ENCODE measurements at regions not wholly inside any gene's neighbourhood (a gene's known extent, or its start where the extent isn't known, plus 50 kb on each side); places are given as distances from the start of the nearest gene placed in this dataset.

- no peak for DNase-seq
Observed at GRCh38 chr1:193749868-193750267, 563.5 kb upstream of the B3GALT2 start.

GRCh38 chr1:193747579-193747978, 561.2 kb upstream of the B3GALT2 start:
- DNase-seq, result no peak

GRCh38 chr1:193741228-193741627, 554.8 kb upstream of the B3GALT2 start:
- DNase-seq, result no peak

- DNase-seq, result no peak
Observed at GRCh38 chr1:193740762-193741161, 554.3 kb upstream of the B3GALT2 start.

GRCh38 chr1:193736507-193736906, 550.1 kb upstream of the B3GALT2 start:
- no peak for DNase-seq

- DNase-seq, result no peak
Observed at GRCh38 chr1:193733674-193734073, 547.3 kb upstream of the B3GALT2 start.

GRCh38 chr1:193730017-193730416, 543.6 kb upstream of the B3GALT2 start:
- DNase-seq, result no peak

GRCh38 chr1:193729429-193729828, 543.0 kb upstream of the B3GALT2 start:
- DNase-seq, result no peak

- no peak for DNase-seq
Observed at GRCh38 chr1:193727850-193728249, 541.4 kb upstream of the B3GALT2 start.

- DNase-seq, result no peak
Observed at GRCh38 chr1:193726722-193727121, 540.3 kb upstream of the B3GALT2 start.

GRCh38 chr1:193712392-193712791, 526.0 kb upstream of the B3GALT2 start:
- no peak for DNase-seq

- DNase-seq, result no peak
Observed at GRCh38 chr1:193709607-193710006, 523.2 kb upstream of the B3GALT2 start.

- no peak for DNase-seq
Observed at GRCh38 chr1:193707271-193708021, 521.0 kb upstream of the B3GALT2 start.

- no peak for DNase-seq
Observed at GRCh38 chr1:193706766-193707165, 520.4 kb upstream of the B3GALT2 start.

- DNase-seq, result no peak
Observed at GRCh38 chr1:193705554-193705981, 519.2 kb upstream of the B3GALT2 start.

- DNase-seq, result no peak
Observed at GRCh38 chr1:193703655-193704054, 517.2 kb upstream of the B3GALT2 start.

- no peak for DNase-seq
Observed at GRCh38 chr1:193703121-193703520, 516.7 kb upstream of the B3GALT2 start.

- no peak for DNase-seq
Observed at GRCh38 chr1:193701759-193702158, 515.3 kb upstream of the B3GALT2 start.

GRCh38 chr1:193700710-193701355, 514.4 kb upstream of the B3GALT2 start:
- no peak for DNase-seq

GRCh38 chr1:193699261-193699660, 512.8 kb upstream of the B3GALT2 start:
- no peak for DNase-seq

- DNase-seq, result no peak
Observed at GRCh38 chr1:193697776-193698175, 511.4 kb upstream of the B3GALT2 start.

- no peak for DNase-seq
Observed at GRCh38 chr1:193697115-193697762, 510.8 kb upstream of the B3GALT2 start.

GRCh38 chr1:193694741-193695140, 508.3 kb upstream of the B3GALT2 start:
- peak in 1 of 2 experiments; percentile 6 for DNase-seq

GRCh38 chr1:193685986-193686385, 499.6 kb upstream of the B3GALT2 start:
- DNase-seq, result no peak
